ENCODE measurements at regions not wholly inside any gene's neighbourhood (a gene's known extent, or its start where the extent isn't known, plus 50 kb on each side); places are given as distances from the start of the nearest gene placed in this dataset.
"Not testable (repeated sequence)": the region's sequence is repeated elsewhere in the genome, so short reads cannot be mapped to it uniquely, and the experiment has no call there.

DNA sequence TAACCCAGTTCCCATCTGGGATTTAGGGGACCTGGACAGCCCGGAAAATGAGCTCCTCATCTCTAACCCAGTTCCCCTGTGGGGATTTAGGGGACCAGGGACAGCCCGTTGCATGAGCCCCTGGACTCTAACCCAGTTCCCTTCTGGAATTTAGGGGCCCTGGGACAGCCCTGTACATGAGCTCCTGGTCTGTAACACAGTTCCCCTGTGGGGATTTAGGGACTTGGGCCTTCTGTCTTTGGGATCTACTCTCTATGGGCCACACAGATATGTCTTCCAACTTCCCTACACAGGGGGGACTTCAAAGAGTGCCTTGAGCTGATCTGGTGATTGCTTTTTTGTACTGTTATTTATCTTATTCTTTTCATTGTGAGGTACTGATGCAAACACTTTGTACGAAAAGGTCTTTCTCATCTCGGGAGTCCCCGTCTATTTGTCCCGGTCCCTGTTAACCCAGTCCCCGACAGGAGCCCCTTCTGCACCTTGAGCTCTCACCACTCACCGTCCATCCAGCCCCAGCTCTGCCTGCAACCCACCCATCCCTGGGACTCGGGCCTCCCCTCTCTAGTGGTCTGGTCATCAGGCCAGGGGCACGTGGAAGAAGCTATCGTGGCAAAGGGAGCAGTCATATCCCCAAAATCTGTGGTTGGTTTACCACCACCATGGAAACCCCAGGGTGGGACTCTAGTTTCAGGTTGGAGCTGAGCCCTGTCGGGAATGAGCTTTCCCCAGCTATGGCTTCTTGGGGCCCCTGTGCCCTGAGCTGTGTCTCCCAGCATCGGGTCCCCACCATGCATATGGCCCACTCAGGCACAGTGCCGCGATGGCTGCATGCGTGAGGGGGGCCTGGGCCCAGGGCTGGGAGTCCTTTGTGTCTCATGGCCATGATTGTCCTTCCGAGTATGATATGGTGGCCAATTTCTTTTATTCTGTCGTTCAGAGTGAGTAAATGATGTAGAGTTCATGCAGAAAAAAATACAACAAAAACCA, 270.4 kb upstream of the PLCXD1 start:
- ATAC-seq = peak; percentile 38

- peak; percentile 89 for ATAC-seq
Measured at GRCh38 chrX:13821-14443, 267.2 kb upstream of the PLCXD1 start.

DNA sequence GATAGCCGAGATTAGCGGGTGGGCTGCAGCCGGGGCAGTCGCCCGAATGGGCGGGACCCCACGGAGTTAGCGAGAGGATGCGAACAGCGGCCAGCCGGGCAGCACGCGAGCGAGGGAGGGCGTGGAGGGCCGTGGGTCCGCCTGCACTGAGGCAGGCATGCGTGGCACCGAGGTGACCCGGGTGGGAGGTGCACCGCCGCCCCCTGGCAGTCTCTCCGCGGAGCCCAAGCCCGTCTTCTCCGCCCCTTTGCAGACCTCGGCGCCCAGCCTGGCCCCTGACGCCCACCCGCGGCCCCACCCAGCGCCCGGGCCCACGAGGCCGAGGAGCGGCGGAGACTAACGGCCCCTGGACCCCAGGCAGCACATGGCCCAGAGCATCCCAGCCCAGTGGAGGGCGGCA, 266.7 kb upstream of the PLCXD1 start:
- not testable (repeated sequence) for ATAC-seq

DNA sequence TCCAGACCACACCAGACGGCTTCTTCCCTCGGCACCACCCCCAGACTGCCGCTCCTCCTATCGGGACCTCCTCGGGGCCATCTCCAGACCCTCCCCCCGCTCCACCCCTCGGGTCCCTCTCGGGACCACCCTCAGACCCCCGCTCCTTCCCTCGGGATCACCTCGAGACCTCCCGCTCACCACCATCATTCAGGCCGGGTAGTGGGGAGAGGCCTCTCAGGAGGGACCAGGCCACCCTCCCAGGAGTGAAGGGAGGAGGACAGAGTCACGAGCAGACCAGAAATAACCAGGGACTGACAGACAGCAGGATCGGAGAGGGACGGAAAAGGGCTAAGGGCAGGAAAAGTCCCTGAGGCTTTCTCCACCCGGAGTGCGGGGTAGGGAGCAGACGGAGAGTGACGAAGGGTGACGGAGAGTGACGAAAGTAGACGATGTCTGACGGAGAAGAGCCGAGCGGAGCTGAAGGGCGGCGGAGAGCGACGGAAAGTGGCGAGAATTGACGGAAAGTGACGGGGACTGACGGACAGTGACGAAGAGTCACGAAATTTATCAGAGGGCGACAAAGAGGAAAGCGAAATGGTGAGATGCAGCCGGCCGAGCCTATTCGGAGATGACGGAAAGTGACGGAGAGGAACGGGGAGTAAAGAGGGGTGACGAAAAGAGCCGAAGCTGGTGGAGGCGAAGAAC, 262.3 kb upstream of the PLCXD1 start:
- peak; percentile 96 for ATAC-seq

DNA sequence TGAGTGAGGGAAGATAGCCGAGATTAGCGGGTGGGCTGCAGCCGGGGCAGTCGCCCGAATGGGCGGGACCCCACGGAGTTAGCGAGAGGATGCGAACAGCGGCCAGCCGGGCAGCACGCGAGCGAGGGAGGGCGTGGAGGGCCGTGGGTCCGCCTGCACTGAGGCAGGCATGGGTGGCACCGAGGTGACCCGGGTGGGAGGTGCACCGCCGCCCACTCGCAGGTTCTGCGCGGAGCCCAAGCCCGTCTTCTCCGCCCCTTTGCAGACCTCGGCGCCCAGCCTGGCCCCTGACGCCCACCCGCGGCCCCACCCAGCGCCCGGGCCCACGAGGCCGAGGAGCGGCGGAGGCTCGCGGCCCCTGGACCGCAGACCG, 261.7 kb upstream of the PLCXD1 start:
- ATAC-seq = peak; percentile 38

GRCh38 chrX:19912-20571, 261.1 kb upstream of the PLCXD1 start:
- no peak for ATAC-seq

- ATAC-seq = peak; percentile 77
Measured at GRCh38 chrX:24139-24538, 257.0 kb upstream of the PLCXD1 start.

All from esophagus mucosa (tissue), 1 donor.